PC-9 (cell line): ENCODE measurements at regions not wholly inside any gene's neighbourhood (a gene's known extent, or its start where the extent isn't known, plus 50 kb on each side); places are given as distances from the start of the nearest gene placed in this dataset.

ENCODE experiments used
- BruUV-seq: library from RNA; stranded (reverse); fragments of 400-500 nt; replicated peaks from 2 replicates; lab custom pipeline; 2021; lab: Mats Ljungman, UMichigan
- CTCF ChIA-PET: fragments of 300-600 bp; sonication (Branson Sonifier 250); formaldehyde crosslinking; loops from one replicate; lab custom pipeline; 2022; ENCODE audit warnings: antibody characterized with exemption; lab: Charles Lee
- POLR2A ChIA-PET: fragments of 300-600 bp; sonication (Branson Sonifier 250); formaldehyde crosslinking; loops from one replicate; lab custom pipeline; 2022; ENCODE audit warnings: antibody characterized with exemption; ENCODE audit not compliant: unreplicated experiment; lab: Charles Lee
- DNase-seq, 2 experiments: peaks; one replicate each; pipeline versions ENCODE4 v3.0.0 to v3.0.0-alpha.2; 2015 to 2022; ENCODE audit warnings: mixed read lengths in 1 of 2
- H2AFZ ChIP-seq: fragments of 200-600 bp; sonication (generic); 2 replicates; pipeline ENCODE4 v1.8.1; 2017; ENCODE audit warnings: antibody characterized with exemption
- H3F3A ChIP-seq: fragments of 200-600 bp; sonication (generic); 2 replicates; pipeline ENCODE4 v1.8.1; 2017; ENCODE audit warnings: antibody characterized with exemption, mild to moderate bottlenecking, low read depth; ENCODE audit not compliant: insufficient read depth
- H3K27ac ChIP-seq: fragments of 200-600 bp; sonication (generic); 2 replicates; pipeline ENCODE4 v1.6.1; 2016; ENCODE audit warnings: mixed run types
- H3K27me3 ChIP-seq: fragments of 200-600 bp; sonication (generic); 2 replicates; pipeline ENCODE4 v1.6.1; 2016; ENCODE audit warnings: low read depth, mixed run types; ENCODE audit not compliant: insufficient read depth
- H3K36me3 ChIP-seq: fragments of 200-600 bp; sonication (generic); 2 replicates; pipeline ENCODE4 v1.6.1; 2016; ENCODE audit warnings: low read depth, mixed run types
- H3K4me1 ChIP-seq: fragments of 200-600 bp; sonication (generic); replicated peaks from 2 replicates; pipeline ENCODE4 v1.6.1; 2016; ENCODE audit warnings: mixed run types; ENCODE audit not compliant: insufficient read depth
- H3K4me2 ChIP-seq: fragments of 200-600 bp; sonication (generic); 2 replicates; pipeline ENCODE4 v1.6.1; 2017; ENCODE audit warnings: mixed run types
- H3K4me3 ChIP-seq: fragments of 200-600 bp; sonication (generic); 2 replicates; pipeline ENCODE4 v1.6.1; 2016; ENCODE audit warnings: mixed run types
- H3K79me2 ChIP-seq: fragments of 200-600 bp; sonication (generic); 2 replicates; pipeline ENCODE4 v1.6.1; 2017; ENCODE audit warnings: low read depth, mixed run types
- H3K9me2 ChIP-seq: fragments of 200-600 bp; sonication (generic); 2 replicates; pipeline ENCODE4 v1.8.1; 2017; ENCODE audit warnings: mild to moderate bottlenecking; ENCODE audit not compliant: insufficient read depth
- H3K9me3 ChIP-seq: fragments of 200-600 bp; sonication (generic); 2 replicates; pipeline ENCODE4 v1.8.1; 2016; ENCODE audit warnings: low read depth; ENCODE audit not compliant: insufficient read depth
- H4K20me1 ChIP-seq: fragments of 200-600 bp; sonication (generic); 2 replicates; pipeline ENCODE4 v1.8.1; 2017; ENCODE audit not compliant: insufficient read depth
- EZH2 ChIP-seq: fragments of 200-600 bp; sonication (generic); IDR thresholded peaks from 2 replicates; pipeline ENCODE4 v1.8.0; 2017; ENCODE audit warnings: antibody characterized with exemption, low read depth
- intact Hi-C: fragments of 100-400 bp; cut with micrococcal nuclease; formaldehyde crosslinking; loops from one replicate; pipeline ENCODE4 v1.10.0; 2022; ENCODE audit not compliant: unreplicated experiment
- TF ChIP-seq, protein P1 (sequence below): fragments of 200-600 bp; sonication (generic); conservative IDR thresholded peaks from 2 replicates; pipeline ENCODE4 v1.6.1; 2017; ENCODE audit warnings: mixed run types, antibody characterized with exemption, mild to moderate bottlenecking, moderate library complexity

DNA sequence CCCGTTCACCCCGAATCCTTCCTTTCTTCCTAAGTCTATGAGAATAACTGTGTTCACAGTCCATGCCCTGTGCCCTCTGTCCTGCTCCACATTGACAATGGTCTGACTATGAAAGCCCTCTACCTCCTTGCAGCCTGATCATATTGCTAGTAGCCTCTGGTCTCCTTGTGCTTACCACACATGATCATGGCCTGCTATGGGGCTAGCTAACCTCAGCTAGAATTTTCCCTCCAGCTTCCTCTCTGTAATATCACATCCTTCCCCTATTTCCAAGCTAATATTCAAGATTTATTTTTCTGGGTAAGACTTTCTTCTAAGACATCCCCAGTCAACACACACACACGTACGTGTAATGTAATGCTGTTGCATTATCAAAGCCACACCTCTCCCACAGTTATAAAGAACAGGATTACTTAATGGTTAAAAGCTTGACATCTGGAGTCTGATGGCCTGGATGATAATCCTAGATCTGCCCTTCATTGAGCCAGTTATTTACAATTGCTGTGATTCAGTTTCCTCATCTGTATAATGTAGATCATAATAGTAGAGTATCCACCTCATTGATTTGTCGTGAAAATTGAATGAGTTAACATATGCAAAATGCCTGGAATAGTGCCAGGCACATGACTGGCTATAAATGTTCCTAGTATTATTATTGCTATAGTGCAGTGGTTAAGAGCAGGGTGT lies 214.4 kb upstream of the BLID start:
- TF ChIP-seq, protein P1, sequence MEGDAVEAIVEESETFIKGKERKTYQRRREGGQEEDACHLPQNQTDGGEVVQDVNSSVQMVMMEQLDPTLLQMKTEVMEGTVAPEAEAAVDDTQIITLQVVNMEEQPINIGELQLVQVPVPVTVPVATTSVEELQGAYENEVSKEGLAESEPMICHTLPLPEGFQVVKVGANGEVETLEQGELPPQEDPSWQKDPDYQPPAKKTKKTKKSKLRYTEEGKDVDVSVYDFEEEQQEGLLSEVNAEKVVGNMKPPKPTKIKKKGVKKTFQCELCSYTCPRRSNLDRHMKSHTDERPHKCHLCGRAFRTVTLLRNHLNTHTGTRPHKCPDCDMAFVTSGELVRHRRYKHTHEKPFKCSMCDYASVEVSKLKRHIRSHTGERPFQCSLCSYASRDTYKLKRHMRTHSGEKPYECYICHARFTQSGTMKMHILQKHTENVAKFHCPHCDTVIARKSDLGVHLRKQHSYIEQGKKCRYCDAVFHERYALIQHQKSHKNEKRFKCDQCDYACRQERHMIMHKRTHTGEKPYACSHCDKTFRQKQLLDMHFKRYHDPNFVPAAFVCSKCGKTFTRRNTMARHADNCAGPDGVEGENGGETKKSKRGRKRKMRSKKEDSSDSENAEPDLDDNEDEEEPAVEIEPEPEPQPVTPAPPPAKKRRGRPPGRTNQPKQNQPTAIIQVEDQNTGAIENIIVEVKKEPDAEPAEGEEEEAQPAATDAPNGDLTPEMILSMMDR, result no peak
- no peak for TF ChIP-seq EZH2
- ChIA-PET CTCF (no interaction called here), POLR2A (interaction anchor here (0.5 kb wide), 1 partner anchor 677 kb away, joined by 4 read pairs; no protein-coding TSS in a partner anchor)
- H2AFZ ChIP-seq, result no peak overlapping the region
- H3K9me2 ChIP-seq, result no peaks in the 10 kb centered on the region
- DNase-seq, result no peak
- no peaks in the 10 kb centered on the region for H3K9me3 ChIP-seq
- no peak overlapping the region for H3K27ac ChIP-seq
- BruUV-seq, result no TSS peak
- no peak overlapping the region for H3K4me2 ChIP-seq
- H4K20me1 ChIP-seq, result no peaks in the 10 kb centered on the region
- no peaks in the 10 kb centered on the region for H3K79me2 ChIP-seq
- intact Hi-C loops, result no loop called here
- no peaks in the 10 kb centered on the region for H3K4me1 ChIP-seq
- H3K36me3 ChIP-seq, result no peaks in the 10 kb centered on the region
- H3K4me3 ChIP-seq, result no peak overlapping the region
- no peaks in the 10 kb centered on the region for H3K27me3 ChIP-seq
- no peaks in the 10 kb centered on the region for H3F3A ChIP-seq

DNA sequence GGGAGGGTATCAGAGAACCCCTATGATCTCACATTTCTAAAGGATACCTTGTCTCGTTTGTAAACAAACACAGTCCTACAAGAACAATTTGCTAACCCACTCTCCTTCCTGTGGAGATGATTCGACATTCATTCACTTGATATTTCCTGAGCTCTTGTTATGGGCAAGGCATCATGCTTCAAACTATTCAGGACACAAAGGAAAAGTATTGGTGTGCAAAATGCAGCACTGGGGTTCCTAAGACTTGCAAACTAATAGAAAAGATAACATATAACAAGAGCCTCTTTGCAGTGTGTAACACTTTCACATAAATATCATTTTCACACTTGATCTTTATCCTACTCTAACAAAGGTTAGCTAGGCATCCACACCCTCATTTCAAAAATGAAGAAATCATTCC lies 211.5 kb upstream of the BLID start:
- intact Hi-C loops, result no loop called here
- Histone ChIP-seq H3K36me3 (no peaks in the 10 kb centered on the region), H3K9me2 (0 out of 2 replicates have a peak, but pooled peaks cover 3% of the 10 kb centered on the region), H3K4me3 (no peak overlapping the region), H3K4me2 (no peak overlapping the region), H3K27ac (no peak overlapping the region), H4K20me1 (no peaks in the 10 kb centered on the region), H3F3A (no peaks in the 10 kb centered on the region), H3K4me1 (no peaks in the 10 kb centered on the region), H3K27me3 (no peaks in the 10 kb centered on the region), H3K9me3 (no peaks in the 10 kb centered on the region), H2AFZ (no peak overlapping the region), H3K79me2 (no peaks in the 10 kb centered on the region)
- no TSS peak for BruUV-seq
- ChIA-PET POLR2A (no interaction called here), CTCF (no interaction called here)
- DNase-seq, result no peak
- TF ChIP-seq, protein P1, result no peak
- no peak for TF ChIP-seq EZH2

DNA sequence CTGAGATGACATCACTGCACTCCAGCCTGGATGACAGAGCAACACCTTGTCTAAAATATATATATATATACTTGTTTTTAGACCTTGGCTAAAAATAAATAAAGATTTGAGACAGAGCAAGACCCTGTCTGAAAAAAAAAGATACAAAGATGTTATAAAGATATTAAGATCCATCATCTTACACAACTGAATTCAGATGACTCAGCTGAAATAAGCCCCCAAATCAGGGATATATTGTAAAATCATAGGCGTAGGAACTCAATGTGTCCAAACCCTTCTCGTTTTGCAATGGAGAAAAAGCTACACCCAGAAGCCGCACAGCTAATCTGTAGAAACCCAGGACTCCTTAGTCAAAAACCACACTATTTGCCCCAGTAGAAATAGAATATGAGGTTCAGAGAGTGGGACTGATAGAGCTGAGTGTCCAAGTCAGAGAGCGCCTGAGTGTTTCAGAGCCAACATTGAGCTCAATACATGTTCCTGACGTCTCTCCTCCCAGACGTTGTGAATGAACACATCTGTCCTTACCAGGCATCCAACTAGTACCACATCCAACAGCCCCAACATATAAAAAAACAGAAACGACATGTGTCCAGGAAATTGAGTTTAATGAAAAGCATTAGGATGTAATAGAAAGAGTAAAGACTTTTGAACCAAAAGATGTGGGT lies 207.9 kb upstream of the BLID start:
- Histone ChIP-seq H2AFZ (no peak overlapping the region), H3K36me3 (no peaks in the 10 kb centered on the region), H3K79me2 (no peaks in the 10 kb centered on the region), H3K27me3 (no peaks in the 10 kb centered on the region), H3K4me3 (no peak overlapping the region), H3K4me2 (no peak overlapping the region), H3F3A (no peaks in the 10 kb centered on the region), H4K20me1 (no peaks in the 10 kb centered on the region), H3K9me2 (0 out of 2 replicates have a peak, but pooled peaks cover 3% of the 10 kb centered on the region), H3K27ac (no peak overlapping the region), H3K9me3 (no peaks in the 10 kb centered on the region), H3K4me1 (no peaks in the 10 kb centered on the region)
- TF ChIP-seq, protein P1, result no peak
- TF ChIP-seq EZH2, result no peak
- no TSS peak for BruUV-seq
- intact Hi-C loops, result no loop called here
- ChIA-PET POLR2A (no interaction called here), CTCF (no interaction called here)
- no peak for DNase-seq
